Natural killer cell (primary cell): ENCODE measurements at regions not wholly inside any gene's neighbourhood (a gene's known extent, or its start where the extent isn't known, plus 50 kb on each side); places are given as distances from the start of the nearest gene placed in this dataset.

Experiments used
- ATAC-seq, 3 donors: fragments of 150-1000 bp in 2 of 3; fragments of 200-7000 bp in 1 of 3; cut with Tn5 transposase; 1 replicate in 1 of 3; 2 replicates in 2 of 3; pipeline ENCODE4 v1.10.0; 2021; ENCODE audit warnings: mild to moderate bottlenecking in 2 of 3, moderate library complexity in 2 of 3
- DNase-seq, 2 donors: peaks; one replicate each; pipeline versions ENCODE4 v3.0.0 to v3.0.0-alpha.2; 2013 to 2021; ENCODE audit warnings: mixed read lengths in 1 of 2
- H3K27ac ChIP-seq: one replicate; pipeline ENCODE4 v1.5.1; 2013; ENCODE audit warnings: mild to moderate bottlenecking, low read length
- H3K27me3 ChIP-seq: one replicate; pipeline ENCODE4 v1.6.1; 2013; ENCODE audit warnings: low read length; ENCODE audit not compliant: control insufficient read depth, insufficient read depth
- H3K36me3 ChIP-seq: one replicate; pipeline ENCODE4 v1.6.1; 2013; ENCODE audit warnings: low read length; ENCODE audit not compliant: control insufficient read depth, insufficient read depth
- H3K4me1 ChIP-seq: one replicate; pipeline ENCODE4 v1.6.1; 2013; ENCODE audit warnings: low read length; ENCODE audit not compliant: control insufficient read depth, insufficient read depth
- H3K4me3 ChIP-seq: one replicate; pipeline ENCODE4 v1.5.1; 2013; ENCODE audit warnings: low read length
- H3K9me3 ChIP-seq: one replicate; pipeline ENCODE4 v1.6.1; 2013; ENCODE audit warnings: low read length; ENCODE audit not compliant: control insufficient read depth, insufficient read depth
- H3K27ac Mint-ChIP-seq, 2 donors: one replicate each; pipeline ENCODE4 v1.8.0; 2022; ENCODE audit warnings: mild to moderate bottlenecking in 2 of 2, mixed read lengths in 2 of 2, moderate library complexity in 1 of 2
- H3K27me3 Mint-ChIP-seq, 2 donors: one replicate each; pipeline ENCODE4 v1.8.0; 2022; ENCODE audit warnings: low read depth in 2 of 2, mixed read lengths in 2 of 2
- H3K36me3 Mint-ChIP-seq: one replicate; pipeline ENCODE4 v1.8.0; 2022; ENCODE audit warnings: mixed read lengths
- H3K4me1 Mint-ChIP-seq, 2 donors: one replicate each; pipeline ENCODE4 v1.8.0; 2022; ENCODE audit warnings: mixed read lengths in 2 of 2
- H3K4me3 Mint-ChIP-seq: one replicate; pipeline ENCODE4 v1.8.0; 2022; ENCODE audit warnings: mild to moderate bottlenecking, moderate library complexity, mixed read lengths
- H3K9me3 Mint-ChIP-seq, 2 donors: one replicate each; pipeline ENCODE4 v1.8.0; 2022; ENCODE audit warnings: mixed read lengths in 2 of 2
- WGBS: methylation state at CpG from one replicate; pipeline ENCODE4 v1.1.7; 2013; ENCODE audit warnings: missing lambda C conversion rate; ENCODE audit not compliant: insufficient coverage; 5-methylcytosine and 5-hydroxymethylcytosine counted together
- intact Hi-C: fragments of 100-400 bp; cut with micrococcal nuclease; formaldehyde crosslinking; loops from one replicate; pipeline ENCODE4 v1.14.2; 2022
- TF ChIP-seq, protein P1 (sequence below): fragments of 200-600 bp; IDR thresholded peaks from one replicate; pipeline ENCODE4 v1.8.0; 2022; ENCODE audit warnings: antibody characterized with exemption

DNA sequence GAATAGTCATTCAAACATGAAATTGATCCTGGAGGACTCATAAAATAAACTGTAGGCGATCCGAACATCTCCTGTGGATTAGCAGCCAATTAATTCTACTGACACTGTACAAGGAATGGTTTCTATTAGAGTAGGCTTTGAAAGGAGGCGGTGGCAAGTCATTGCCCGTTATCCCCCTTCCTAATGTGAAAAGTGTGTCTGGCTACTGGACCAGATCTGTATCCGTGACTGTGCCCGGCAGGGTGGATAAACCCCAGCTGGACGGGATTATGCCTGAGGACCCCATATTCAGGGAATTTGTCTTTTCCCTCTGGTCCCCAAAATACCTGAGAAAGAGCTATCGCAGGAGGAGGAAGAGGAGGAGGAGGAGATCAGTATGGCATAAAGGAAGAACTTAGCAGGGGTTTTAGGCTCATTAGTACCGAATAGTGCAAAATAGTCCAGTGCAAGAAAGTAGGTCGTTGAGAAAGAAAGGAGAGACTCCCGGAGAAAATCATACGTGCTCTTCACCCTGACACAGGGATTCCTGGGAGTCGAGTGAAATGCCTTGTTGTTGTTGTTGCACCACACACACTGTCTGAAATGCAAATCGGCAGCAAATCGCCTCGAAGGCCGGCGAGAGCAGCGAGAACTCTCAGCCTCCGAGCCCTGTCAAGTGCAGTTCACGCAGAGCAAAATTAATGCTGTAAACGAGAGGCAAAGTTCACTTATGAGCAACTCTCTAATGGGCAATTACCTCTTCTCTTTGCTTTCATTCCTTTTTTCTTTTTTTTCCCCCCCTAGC lies 178.9 kb upstream of the ARID1B start:
- H3K4me3 Mint-ChIP-seq = no peak overlapping the region
- no peaks in the 10 kb centered on the region for H3K4me1 Mint-ChIP-seq
- Histone ChIP-seq H3K4me1 (no peaks in the 10 kb centered on the region), H3K27me3 (no peaks in the 10 kb centered on the region), H3K9me3 (no peaks in the 10 kb centered on the region), H3K36me3 (no peaks in the 10 kb centered on the region), H3K27ac (no peak overlapping the region), H3K4me3 (no peak overlapping the region)
- no peaks in the 10 kb centered on the region for H3K36me3 Mint-ChIP-seq
- TF ChIP-seq, protein P1, sequence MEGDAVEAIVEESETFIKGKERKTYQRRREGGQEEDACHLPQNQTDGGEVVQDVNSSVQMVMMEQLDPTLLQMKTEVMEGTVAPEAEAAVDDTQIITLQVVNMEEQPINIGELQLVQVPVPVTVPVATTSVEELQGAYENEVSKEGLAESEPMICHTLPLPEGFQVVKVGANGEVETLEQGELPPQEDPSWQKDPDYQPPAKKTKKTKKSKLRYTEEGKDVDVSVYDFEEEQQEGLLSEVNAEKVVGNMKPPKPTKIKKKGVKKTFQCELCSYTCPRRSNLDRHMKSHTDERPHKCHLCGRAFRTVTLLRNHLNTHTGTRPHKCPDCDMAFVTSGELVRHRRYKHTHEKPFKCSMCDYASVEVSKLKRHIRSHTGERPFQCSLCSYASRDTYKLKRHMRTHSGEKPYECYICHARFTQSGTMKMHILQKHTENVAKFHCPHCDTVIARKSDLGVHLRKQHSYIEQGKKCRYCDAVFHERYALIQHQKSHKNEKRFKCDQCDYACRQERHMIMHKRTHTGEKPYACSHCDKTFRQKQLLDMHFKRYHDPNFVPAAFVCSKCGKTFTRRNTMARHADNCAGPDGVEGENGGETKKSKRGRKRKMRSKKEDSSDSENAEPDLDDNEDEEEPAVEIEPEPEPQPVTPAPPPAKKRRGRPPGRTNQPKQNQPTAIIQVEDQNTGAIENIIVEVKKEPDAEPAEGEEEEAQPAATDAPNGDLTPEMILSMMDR = no peak
- WGBS = 69% methylated on average over 22 of the region's 22 CpGs
- H3K27ac Mint-ChIP-seq = no peak overlapping the region
- ATAC-seq (no peak), DNase-seq (no peak)
- intact Hi-C loops = no loop called here
- no peaks in the 10 kb centered on the region for H3K9me3 Mint-ChIP-seq
- peaks cover 18 to 29% of the 10 kb centered on the region in 2 donors for H3K27me3 Mint-ChIP-seq

DNA sequence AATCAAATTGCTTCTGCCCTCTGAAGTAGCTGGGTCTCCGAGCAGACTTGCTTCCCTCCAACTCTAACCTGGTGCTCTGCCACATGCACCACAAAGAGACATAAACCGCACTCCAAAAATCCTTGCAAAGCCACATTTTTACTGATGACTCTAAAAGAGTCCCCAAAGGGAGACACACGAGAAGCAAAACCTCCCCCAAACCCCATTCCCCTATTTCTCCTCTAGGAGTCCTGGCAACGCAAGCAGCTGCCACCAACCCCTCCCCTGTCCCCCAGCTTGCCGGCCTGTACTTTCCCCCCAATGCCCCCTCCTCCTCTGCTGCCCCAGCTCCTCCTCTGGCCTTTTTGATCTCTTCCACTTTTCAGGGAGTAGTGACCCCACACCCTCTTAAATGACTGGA lies 180.1 kb upstream of the ARID1B start:
- intact Hi-C loops = no loop called here
- TF ChIP-seq, protein P1 = no peak
- ATAC-seq = no peak
- Histone ChIP-seq H3K4me1 (no peaks in the 10 kb centered on the region), H3K9me3 (no peaks in the 10 kb centered on the region), H3K27ac (no peak overlapping the region), H3K27me3 (no peaks in the 10 kb centered on the region), H3K4me3 (no peak overlapping the region), H3K36me3 (no peaks in the 10 kb centered on the region)
- no peak overlapping the region for H3K27ac Mint-ChIP-seq
- H3K9me3 Mint-ChIP-seq = no peaks in the 10 kb centered on the region
- H3K4me3 Mint-ChIP-seq = no peak overlapping the region
- WGBS = 71% methylated on average over 5 of the region's 5 CpGs
- no peaks in the 10 kb centered on the region for H3K36me3 Mint-ChIP-seq
- no peak for DNase-seq
- no peaks in the 10 kb centered on the region for H3K4me1 Mint-ChIP-seq
- peaks cover 22 to 34% of the 10 kb centered on the region in 2 donors for H3K27me3 Mint-ChIP-seq

DNA sequence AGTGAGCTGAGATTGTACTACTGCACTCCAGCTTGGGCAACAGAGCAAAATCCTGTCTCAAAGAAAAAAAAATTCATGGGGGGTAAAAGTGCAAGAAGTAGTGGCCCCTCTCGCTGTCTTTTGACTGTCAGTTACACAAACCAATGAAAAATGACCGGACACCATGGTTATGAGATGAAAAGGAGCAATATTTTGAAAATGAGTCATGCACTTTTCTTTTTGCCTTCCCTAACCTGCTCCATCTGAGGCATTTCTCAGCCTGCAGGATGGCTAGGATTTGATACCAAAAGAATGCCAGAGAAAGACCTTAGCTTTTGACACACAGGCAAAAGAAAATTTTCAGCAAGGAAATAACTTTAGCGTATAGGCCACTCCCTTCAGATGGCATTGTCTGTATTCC lies 181.7 kb upstream of the ARID1B start:
- ATAC-seq (no peak), DNase-seq (no peak)
- WGBS = 91% methylated on average over 3 of the region's 3 CpGs
- H3K4me1 Mint-ChIP-seq = no peaks in the 10 kb centered on the region
- H3K27ac Mint-ChIP-seq = no peak overlapping the region
- TF ChIP-seq, protein P1 = no peak
- no peaks in the 10 kb centered on the region for H3K36me3 ChIP-seq
- H3K4me1 ChIP-seq = no peaks in the 10 kb centered on the region
- H3K36me3 Mint-ChIP-seq = no peaks in the 10 kb centered on the region
- no peaks in the 10 kb centered on the region for H3K9me3 Mint-ChIP-seq
- no peak overlapping the region for H3K4me3 ChIP-seq
- no peak overlapping the region for H3K27ac ChIP-seq
- intact Hi-C loops = no loop called here
- no peaks in the 10 kb centered on the region for H3K27me3 ChIP-seq
- H3K9me3 ChIP-seq = no peaks in the 10 kb centered on the region
- peaks cover 19 to 45% of the 10 kb centered on the region in 2 donors for H3K27me3 Mint-ChIP-seq
- H3K4me3 Mint-ChIP-seq = no peak overlapping the region

DNA sequence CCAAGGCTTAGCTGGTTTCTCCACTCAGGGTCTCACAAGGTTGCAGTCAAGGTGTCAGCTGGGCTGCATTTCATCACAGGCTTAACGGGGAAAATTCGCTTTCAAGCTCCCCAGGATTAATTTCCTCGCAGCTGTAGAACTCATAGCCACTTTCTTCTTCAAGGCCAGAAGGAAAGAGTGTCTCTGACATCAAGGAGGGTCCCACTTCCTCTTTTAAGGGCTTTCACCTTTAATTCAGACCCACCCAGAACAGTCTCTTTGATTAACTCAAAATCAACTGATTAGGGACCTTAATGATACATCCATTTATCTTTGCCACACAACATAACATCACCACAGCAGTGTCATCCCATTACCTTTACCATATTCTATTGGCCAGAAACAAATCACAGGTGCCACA lies 183.3 kb upstream of the ARID1B start:
- H3K36me3 Mint-ChIP-seq = no peaks in the 10 kb centered on the region
- no peaks in the 10 kb centered on the region for H3K9me3 ChIP-seq
- 83% methylated on average over 3 of the region's 3 CpGs for WGBS
- H3K27me3 ChIP-seq = no peaks in the 10 kb centered on the region
- H3K27me3 Mint-ChIP-seq = peaks cover 17 to 55% of the 10 kb centered on the region in 2 donors
- no peaks in the 10 kb centered on the region for H3K4me1 Mint-ChIP-seq
- H3K27ac ChIP-seq = no peak overlapping the region
- no peaks in the 10 kb centered on the region for H3K9me3 Mint-ChIP-seq
- TF ChIP-seq, protein P1 = no peak
- H3K4me3 Mint-ChIP-seq = no peak overlapping the region
- H3K4me3 ChIP-seq = no peak overlapping the region
- intact Hi-C loops = no loop called here
- no peaks in the 10 kb centered on the region for H3K4me1 ChIP-seq
- no peaks in the 10 kb centered on the region for H3K36me3 ChIP-seq
- DNase-seq = no peak
- H3K27ac Mint-ChIP-seq = no peak overlapping the region
- ATAC-seq = no peak
